ENCODE measurements at regions not wholly inside any gene's neighbourhood (a gene's known extent, or its start where the extent isn't known, plus 50 kb on each side); places are given as distances from the start of the nearest gene placed in this dataset.

- Histone ChIP-seq H3K27me3 (no peaks in the 10 kb centered on the region), H3K36me3 (no peaks in the 10 kb centered on the region), H3K4me3 (no peak overlapping the region), H3K4me1 (no peaks in the 10 kb centered on the region), H3K9me3 (no peaks in the 10 kb centered on the region), H3K27ac (no peak overlapping the region)
- in situ Hi-C loops (cut with MboI; ENCODE audit: low pct_ligation_motif_present in 1 of 4, low pct_unique_long_range_greater_than_20kb in 1 of 4, low sequenced_read_pairs in 3 of 4): no loop called here
- no peak for TF ChIP-seq POLR2A (IDR thresholded peaks at IDR 0.05)
- TF ChIP-seq POLR2AphosphoS5 (IDR thresholded peaks at IDR 0.05): no peak
- TF ChIP-seq CTCF (IDR thresholded peaks at IDR 0.05): no peak
- no peak for TF ChIP-seq EP300 (IDR thresholded peaks at IDR 0.05; ENCODE audit: low read depth)
- intact Hi-C loops (cut with DNase I; ENCODE audit: low total_unique reads): no loop called here
- no peak for DNase-seq
- WGBS, 2 donors (ENCODE audit: low coverage in 1 of 2): 67% methylated on average over 1 of the region's 1 CpG
Measured at GRCh38 chr6:133012774-133013173, 198.4 kb downstream of the RPS12 start.

- no peak for DNase-seq
- no peaks in the 10 kb centered on the region for H3K9me3 ChIP-seq
- intact Hi-C loops (cut with DNase I; ENCODE audit: low total_unique reads) (no loop called here), in situ Hi-C loops (cut with MboI; ENCODE audit: low pct_ligation_motif_present in 1 of 4, low pct_unique_long_range_greater_than_20kb in 1 of 4, low sequenced_read_pairs in 3 of 4) (no loop called here)
- no peaks in the 10 kb centered on the region for H3K36me3 ChIP-seq
- H3K4me1 ChIP-seq: no peaks in the 10 kb centered on the region
- TF ChIP-seq POLR2AphosphoS5 (IDR thresholded peaks at IDR 0.05) (no peak), CTCF (IDR thresholded peaks at IDR 0.05) (no peak), POLR2A (IDR thresholded peaks at IDR 0.05) (no peak), EP300 (IDR thresholded peaks at IDR 0.05; ENCODE audit: low read depth) (no peak)
- no peak overlapping the region for H3K27ac ChIP-seq
- no peak overlapping the region for H3K4me3 ChIP-seq
- 67 to 75% methylated on average over 5 of the region's 5 CpGs for WGBS, 2 donors (ENCODE audit: low coverage in 1 of 2)
- no peaks in the 10 kb centered on the region for H3K27me3 ChIP-seq
Measured at GRCh38 chr6:133016631-133017030, 202.3 kb downstream of the RPS12 start.

GRCh38 chr6:133017581-133017980 is 203.2 kb downstream of the RPS12 start:
- intact Hi-C loops (cut with DNase I; ENCODE audit: low total_unique reads): no loop called here
- Histone ChIP-seq H3K4me1 (no peaks in the 10 kb centered on the region), H3K4me3 (no peak overlapping the region), H3K27me3 (no peaks in the 10 kb centered on the region), H3K27ac (no peak overlapping the region), H3K9me3 (no peaks in the 10 kb centered on the region), H3K36me3 (no peaks in the 10 kb centered on the region)
- in situ Hi-C loops (cut with MboI; ENCODE audit: low pct_ligation_motif_present in 1 of 4, low pct_unique_long_range_greater_than_20kb in 1 of 4, low sequenced_read_pairs in 3 of 4): no loop called here
- TF ChIP-seq POLR2A (IDR thresholded peaks at IDR 0.05) (no peak), CTCF (IDR thresholded peaks at IDR 0.05) (no peak), POLR2AphosphoS5 (IDR thresholded peaks at IDR 0.05) (no peak), EP300 (IDR thresholded peaks at IDR 0.05; ENCODE audit: low read depth) (no peak)
- 55 to 57% methylated on average over 5 of the region's 5 CpGs for WGBS, 2 donors (ENCODE audit: low coverage in 1 of 2)
- no peak for DNase-seq

- H3K36me3 ChIP-seq: no peaks in the 10 kb centered on the region
- WGBS, 2 donors (ENCODE audit: low coverage in 1 of 2): no CpG with 5 or more reads among the region's 2 CpGs
- H3K9me3 ChIP-seq: no peaks in the 10 kb centered on the region
- H3K4me3 ChIP-seq: no peak overlapping the region
- no peak for DNase-seq
- intact Hi-C loops (cut with DNase I; ENCODE audit: low total_unique reads): no loop called here
- TF ChIP-seq CTCF (IDR thresholded peaks at IDR 0.05) (no peak), POLR2A (IDR thresholded peaks at IDR 0.05) (no peak), EP300 (IDR thresholded peaks at IDR 0.05; ENCODE audit: low read depth) (no peak), POLR2AphosphoS5 (IDR thresholded peaks at IDR 0.05) (no peak)
- in situ Hi-C loops (cut with MboI; ENCODE audit: low pct_ligation_motif_present in 1 of 4, low pct_unique_long_range_greater_than_20kb in 1 of 4, low sequenced_read_pairs in 3 of 4): no loop called here
- no peak overlapping the region for H3K27ac ChIP-seq
- H3K27me3 ChIP-seq: no peaks in the 10 kb centered on the region
- no peaks in the 10 kb centered on the region for H3K4me1 ChIP-seq
Measured at GRCh38 chr6:133026705-133027104, 212.3 kb downstream of the RPS12 start.

Data from transverse colon (tissue), 4 donors.